ENCODE measurements at regions not wholly inside any gene's neighbourhood (a gene's known extent, or its start where the extent isn't known, plus 50 kb on each side); places are given as distances from the start of the nearest gene placed in this dataset.

GRCh38 chr9:115400796-115401195 is 282.8 kb upstream of the TNC start:
- DNase-seq (ENCODE audit: low spot score) = no peak
- TF ChIP-seq CTCF (IDR thresholded peaks at IDR 0.05; ENCODE audit: extremely low read depth, insufficient read depth, missing control alignments) = no peak
- in situ Hi-C loops (cut with MboI; ENCODE audit: low pct_unique_long_range_greater_than_20kb, low sequenced_read_pairs, unreplicated experiment) = no loop called here

GRCh38 chr9:115401756-115402327 is 283.9 kb upstream of the TNC start:
- in situ Hi-C loops (cut with MboI; ENCODE audit: low pct_unique_long_range_greater_than_20kb, low sequenced_read_pairs, unreplicated experiment) = no loop called here
- no peak for DNase-seq (ENCODE audit: low spot score)
- no peak for TF ChIP-seq CTCF (IDR thresholded peaks at IDR 0.05; ENCODE audit: extremely low read depth, insufficient read depth, missing control alignments)

- in situ Hi-C loops (cut with MboI; ENCODE audit: low pct_unique_long_range_greater_than_20kb, low sequenced_read_pairs, unreplicated experiment) = no loop called here
- no peak for DNase-seq (ENCODE audit: low spot score)
- TF ChIP-seq CTCF (IDR thresholded peaks at IDR 0.05; ENCODE audit: extremely low read depth, insufficient read depth, missing control alignments) = no peak
Observed at GRCh38 chr9:115403753-115404152, 285.8 kb upstream of the TNC start.

GRCh38 chr9:115404311-115404710 is 286.4 kb upstream of the TNC start:
- TF ChIP-seq CTCF (IDR thresholded peaks at IDR 0.05; ENCODE audit: extremely low read depth, insufficient read depth, missing control alignments) = no peak
- DNase-seq (ENCODE audit: low spot score) = no peak
- in situ Hi-C loops (cut with MboI; ENCODE audit: low pct_unique_long_range_greater_than_20kb, low sequenced_read_pairs, unreplicated experiment) = no loop called here

GRCh38 chr9:115411516-115411915 is 293.6 kb upstream of the TNC start:
- in situ Hi-C loops (cut with MboI; ENCODE audit: low pct_unique_long_range_greater_than_20kb, low sequenced_read_pairs, unreplicated experiment) = no loop called here
- TF ChIP-seq CTCF (IDR thresholded peaks at IDR 0.05; ENCODE audit: extremely low read depth, insufficient read depth, missing control alignments) = no peak

GRCh38 chr9:115411993-115412452 is 294.1 kb upstream of the TNC start:
- no peak for DNase-seq (ENCODE audit: low spot score)
- TF ChIP-seq CTCF (IDR thresholded peaks at IDR 0.05; ENCODE audit: extremely low read depth, insufficient read depth, missing control alignments) = no peak
- in situ Hi-C loops (cut with MboI; ENCODE audit: low pct_unique_long_range_greater_than_20kb, low sequenced_read_pairs, unreplicated experiment) = no loop called here

More at GRCh38 chr9:115411516-115411915, 293.6 kb upstream of the TNC start:
- no peak for DNase-seq (ENCODE audit: low spot score)
